NCI-H1436 treated with DMSO at 0.1 percent for 48 hours (cell line): ENCODE measurements at regions not wholly inside any gene's neighbourhood (a gene's known extent, or its start where the extent isn't known, plus 50 kb on each side); places are given as distances from the start of the nearest gene placed in this dataset.
"Not testable (repeated sequence)": the region's sequence is repeated elsewhere in the genome, so short reads cannot be mapped to it uniquely, and the experiment has no call there.

ENCODE experiments used
- DNase-seq: peaks from one replicate; lab custom pipeline; 2025; lab: John Stamatoyannopoulos, UW

DNA sequence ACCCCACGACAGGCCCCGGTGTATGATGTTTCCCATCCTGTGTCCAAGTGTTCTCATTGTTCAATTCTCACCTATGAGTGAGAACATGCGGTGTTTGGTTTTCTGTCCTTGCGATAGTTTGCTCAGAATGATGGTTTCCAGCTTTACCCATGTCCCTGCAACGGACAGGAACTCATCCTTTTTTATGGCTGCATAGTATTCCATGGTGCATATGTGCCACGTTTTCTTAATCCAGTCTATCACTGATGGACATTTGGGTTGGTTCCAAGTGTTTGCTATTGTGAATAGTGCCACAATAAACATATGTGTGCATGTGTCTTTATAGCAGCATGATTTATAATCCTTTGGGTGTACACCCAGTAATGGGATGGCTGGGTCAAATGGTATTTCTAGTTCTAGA lies 1218.4 kb upstream of the TMEM132C start:
- not testable (repeated sequence) for DNase-seq

DNA sequence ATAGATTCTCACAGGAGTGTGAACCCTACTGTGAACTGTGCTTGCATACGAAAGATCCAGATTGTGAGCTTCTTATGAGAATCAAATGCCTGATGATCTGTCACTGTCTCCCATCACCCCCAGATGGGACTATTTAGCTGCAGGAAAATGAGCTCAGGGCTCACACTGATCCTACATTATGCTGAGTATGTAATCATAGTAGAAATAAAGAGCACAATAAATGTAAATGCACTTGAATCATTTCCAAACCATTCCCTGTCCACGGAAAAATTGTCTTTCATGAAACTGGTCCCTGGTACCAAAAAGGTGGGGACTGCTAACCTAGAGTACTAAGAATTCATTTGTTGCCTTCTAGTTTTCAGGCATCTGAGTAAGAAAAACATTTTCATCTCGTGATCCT lies 1215.8 kb upstream of the TMEM132C start:
- no peak for DNase-seq

DNA sequence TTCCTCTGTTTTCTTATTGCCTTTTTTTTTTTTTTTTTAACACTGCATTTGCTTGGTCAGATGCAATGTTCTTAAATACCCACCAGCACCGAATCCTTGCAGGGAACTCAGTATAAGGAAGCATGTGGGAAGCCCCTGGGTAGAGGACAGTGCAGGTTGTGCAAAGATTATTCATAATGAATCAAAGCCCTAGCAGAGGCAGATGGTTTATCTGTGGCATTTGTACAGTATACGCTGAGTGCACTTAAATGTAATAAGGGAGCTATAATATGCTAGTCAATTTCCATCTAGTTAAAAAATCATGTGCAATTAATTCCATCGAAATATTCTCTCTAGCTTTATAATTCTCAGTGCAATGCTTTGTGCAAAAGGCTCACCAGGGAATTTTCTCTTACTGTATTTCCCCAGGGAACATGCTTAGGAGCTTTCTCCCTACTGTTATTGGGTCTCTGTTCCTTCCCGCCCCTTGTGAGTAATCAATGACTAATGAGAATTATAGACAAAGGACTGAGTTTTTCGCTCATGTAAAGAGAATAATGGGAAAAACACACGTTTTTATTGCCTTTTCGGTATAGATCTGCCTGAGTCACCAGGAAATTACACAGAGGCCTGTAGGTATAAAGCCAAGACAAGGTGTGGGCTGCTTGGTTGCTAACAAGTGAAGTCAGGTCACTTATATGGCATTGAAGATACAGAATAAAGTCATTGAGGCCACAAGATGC lies 1214.3 kb upstream of the TMEM132C start:
- DNase-seq = peak; percentile 57

DNA sequence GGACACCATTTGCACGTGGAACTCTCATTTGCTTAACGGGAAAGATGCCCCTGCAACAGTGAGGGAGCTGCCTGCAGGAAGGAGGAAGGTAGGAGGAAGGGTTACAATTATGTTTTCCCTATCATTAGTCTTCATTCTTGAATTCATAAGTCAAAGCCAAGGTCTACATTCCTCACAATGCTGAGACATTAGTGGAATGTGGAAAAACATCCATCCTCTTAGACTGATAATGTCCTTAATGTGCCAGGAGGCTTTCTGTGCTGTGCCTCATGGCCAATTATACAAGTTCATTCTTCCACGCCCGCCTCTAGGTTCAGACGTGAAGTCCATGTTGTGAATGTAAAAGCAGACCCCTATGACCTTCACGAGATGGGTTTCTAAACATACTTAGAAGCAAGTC lies 1212.4 kb upstream of the TMEM132C start:
- DNase-seq = no peak

- no peak for DNase-seq
These were observed 1206.6 kb upstream of the TMEM132C start for GRCh38 chr12:127060310-127060847.

- no peak for DNase-seq
These were observed 1206.0 kb upstream of the TMEM132C start for GRCh38 chr12:127060933-127061332.

GRCh38 chr12:127063339-127064072 lies 1203.5 kb upstream of the TMEM132C start:
- peak; percentile 48 for DNase-seq

DNA sequence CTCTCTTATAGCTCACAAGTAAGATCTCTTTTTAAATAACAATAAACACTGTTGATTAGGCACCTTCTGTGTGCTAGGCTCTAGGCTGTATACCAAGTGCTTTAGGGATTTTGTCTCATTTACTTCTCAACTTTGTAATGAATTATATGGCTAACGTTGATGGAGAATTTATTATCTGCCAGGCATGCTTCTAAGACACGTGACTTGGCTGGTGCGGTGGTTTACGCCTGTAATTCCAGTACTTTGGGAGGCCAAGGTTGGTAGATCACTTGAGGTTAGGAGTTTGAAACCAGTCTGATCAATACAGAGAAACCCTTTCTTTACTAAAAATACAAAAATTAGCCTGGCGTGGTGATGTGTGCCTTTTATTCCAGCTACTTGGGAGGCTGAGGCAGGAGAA lies 1202.8 kb upstream of the TMEM132C start:
- no peak for DNase-seq

GRCh38 chr12:127065595-127065994 lies 1201.4 kb upstream of the TMEM132C start:
- DNase-seq = no peak

DNA sequence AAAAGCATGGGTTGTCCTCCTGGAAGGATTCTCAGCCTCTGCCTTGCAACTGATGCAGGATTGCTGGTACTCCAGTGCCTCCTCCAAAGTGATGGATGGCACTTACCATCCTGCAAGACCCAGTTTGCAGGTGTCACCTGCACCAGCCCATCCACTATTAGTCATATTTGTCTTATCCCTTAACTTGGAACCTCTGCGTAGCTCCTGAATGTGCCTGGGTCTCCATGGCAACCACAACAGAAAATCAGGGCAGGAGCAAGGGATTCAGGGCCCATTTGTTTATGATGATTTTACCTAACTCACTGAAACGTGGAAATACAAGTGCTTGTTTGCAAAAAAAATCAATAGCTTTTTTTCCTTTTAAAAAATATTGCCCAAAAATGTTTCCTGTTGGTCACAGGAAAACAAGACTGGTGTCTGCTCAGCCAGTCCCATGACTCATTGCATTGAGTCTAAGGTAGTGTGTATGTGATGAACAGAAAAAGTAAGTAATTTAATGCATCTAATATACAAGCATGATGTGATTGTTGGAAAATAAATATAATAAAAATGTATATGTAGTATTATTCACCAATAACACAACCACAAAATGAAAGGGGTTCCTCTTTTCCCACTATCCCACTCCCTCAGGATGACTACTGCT lies 1196.3 kb upstream of the TMEM132C start:
- DNase-seq = no peak

DNA sequence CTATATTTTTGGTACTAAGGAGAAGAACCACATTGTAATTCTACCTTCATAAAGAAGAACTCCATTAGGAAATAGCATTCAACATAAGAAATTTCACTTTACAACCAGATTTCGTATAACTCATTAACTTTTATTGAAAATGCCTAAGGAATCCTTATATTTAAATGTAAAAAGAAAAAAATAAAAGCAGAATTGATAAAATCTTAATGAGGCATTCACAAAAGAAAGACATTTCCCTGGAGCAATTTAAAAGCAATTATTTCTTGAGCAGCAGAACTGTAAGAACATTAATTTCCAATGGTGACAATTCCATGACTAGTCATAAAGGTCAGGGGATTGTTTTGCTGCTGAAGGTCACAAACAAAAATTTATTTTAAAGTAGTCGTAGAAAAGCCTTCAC lies 1192.8 kb upstream of the TMEM132C start:
- no peak for DNase-seq

DNA sequence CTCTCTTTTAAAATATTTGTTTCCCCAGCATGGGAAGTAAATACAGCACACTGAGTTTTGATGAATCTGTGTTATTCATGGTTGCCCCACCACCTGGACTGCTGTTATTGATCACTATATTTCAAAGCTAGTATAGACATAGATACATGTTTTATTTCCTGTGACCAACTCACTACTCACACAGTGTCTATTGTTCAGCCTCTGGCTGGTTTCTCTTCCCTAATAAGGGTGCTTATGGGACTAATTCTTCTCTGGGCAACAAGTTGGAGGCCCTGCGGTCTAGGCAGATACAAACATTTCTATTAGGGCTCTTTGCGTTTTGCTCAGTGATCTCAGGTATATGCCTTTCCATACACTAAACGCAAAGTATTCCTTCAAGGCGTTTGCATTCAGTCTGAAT lies 1191.0 kb upstream of the TMEM132C start:
- no peak for DNase-seq

- DNase-seq = no peak
These were observed 1189.5 kb upstream of the TMEM132C start for GRCh38 chr12:127077262-127078045.

DNA sequence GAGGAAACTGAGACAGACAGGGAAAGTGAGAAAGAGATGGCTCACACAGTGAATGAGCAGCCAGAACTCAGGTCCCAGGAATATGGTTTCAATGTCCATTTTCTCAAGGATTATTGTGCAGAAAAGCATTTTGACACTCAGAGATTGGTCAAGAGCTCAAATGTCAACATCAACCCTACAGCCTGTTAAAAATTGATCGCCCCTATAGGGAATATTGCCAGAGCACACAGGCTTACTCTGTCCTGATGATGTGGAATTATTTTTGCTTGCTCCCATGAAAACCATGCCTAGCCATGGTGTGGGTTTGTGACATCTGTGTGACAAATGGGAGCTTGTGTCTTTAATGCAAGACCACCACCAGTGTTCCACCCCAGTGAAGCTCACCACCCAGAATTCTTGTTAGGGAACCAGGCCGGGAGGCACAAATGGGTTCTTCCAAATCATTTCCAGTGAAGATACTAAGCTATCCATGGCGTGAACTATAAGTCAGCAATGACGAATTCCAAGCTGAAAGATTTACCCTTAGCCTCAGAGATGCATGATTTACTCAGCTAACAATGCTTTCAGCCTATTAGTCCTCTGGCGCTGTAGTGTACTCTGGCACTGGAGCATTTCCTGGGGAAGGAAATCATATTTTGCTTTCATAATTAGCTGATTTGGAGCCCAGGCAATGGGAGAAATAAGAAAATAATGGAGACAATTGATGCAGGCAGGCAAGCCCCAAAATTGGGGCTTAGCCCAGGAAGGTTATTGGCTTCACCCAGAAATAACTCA lies 1188.2 kb upstream of the TMEM132C start:
- no peak for DNase-seq

DNA sequence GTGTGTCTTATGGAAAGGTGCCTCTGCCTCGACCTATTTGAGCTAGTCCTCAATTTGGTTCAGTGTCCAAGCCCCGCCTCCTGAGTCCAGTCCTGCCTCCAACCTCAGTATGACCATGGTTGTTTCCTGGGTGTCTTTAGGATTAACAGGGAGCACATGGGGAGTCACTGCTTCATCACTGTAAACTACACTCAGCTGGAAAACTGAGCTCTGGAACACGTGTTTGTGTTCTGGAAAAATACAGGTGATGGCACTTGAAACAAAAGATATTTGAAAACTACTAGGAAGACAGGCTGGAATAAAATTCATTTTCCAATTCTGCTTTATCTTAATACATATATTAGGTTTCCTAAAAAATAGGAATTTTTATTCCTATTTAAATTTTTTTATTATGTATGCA lies 1187.3 kb upstream of the TMEM132C start:
- no peak for DNase-seq

DNA sequence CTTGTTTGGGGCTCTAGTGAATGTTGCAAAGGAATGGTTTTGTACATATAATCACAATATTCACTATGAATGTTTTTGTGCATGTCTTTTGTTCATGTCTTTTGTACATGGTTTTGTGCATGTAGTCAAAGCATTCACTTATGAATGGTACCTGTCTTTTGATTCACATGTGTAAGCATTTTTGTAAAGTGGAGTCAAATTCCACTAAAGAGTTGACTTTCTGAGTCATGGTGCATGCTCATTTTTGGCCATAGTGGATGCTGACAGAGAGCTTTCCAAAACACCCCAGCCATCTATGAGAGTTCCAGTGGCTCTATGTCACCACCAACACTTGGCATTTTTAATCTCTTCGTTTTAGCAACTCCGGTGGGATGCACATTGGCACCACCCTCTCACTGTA lies 1185.9 kb upstream of the TMEM132C start:
- DNase-seq = no peak

GRCh38 chr12:127083008-127083949 lies 1183.7 kb upstream of the TMEM132C start:
- peak; percentile 71 for DNase-seq

DNA sequence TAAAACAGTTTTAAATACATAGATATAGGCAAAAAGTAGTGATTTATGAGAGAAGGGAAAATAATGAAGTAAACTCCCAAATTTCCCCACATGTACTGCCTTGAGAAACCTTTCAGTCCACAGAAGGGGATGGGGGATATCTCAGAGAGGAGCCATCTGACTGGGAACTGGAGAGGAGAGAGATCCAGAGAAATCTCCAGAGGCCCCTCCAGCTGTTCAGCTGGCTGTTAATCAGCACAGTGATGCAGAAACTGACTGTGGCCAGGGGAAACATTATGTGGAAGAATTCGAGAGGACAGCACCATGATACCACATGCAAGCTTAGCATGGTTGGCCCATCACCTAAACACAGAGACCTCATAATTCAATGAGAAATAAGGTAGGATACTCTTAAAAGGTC lies 1165.9 kb upstream of the TMEM132C start:
- no peak for DNase-seq

DNA sequence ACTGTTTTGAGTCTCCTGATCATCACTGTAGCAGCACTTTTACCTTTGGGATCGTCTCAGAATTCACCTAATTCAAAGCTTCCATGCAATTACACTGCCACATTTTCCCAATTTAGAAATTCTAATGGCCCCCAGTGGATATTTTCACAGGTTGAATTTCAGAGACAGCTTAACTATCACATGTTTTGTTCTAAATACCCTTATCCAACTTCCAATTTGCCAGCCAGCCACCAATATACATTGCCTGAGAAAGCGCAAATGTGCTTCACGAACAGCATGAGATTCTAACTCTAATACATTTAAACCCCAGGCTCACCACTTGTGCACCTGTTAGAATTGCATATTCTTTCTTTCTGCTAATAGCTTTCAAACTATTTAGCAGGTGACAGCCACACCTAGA lies 1160.9 kb upstream of the TMEM132C start:
- no peak for DNase-seq

DNA sequence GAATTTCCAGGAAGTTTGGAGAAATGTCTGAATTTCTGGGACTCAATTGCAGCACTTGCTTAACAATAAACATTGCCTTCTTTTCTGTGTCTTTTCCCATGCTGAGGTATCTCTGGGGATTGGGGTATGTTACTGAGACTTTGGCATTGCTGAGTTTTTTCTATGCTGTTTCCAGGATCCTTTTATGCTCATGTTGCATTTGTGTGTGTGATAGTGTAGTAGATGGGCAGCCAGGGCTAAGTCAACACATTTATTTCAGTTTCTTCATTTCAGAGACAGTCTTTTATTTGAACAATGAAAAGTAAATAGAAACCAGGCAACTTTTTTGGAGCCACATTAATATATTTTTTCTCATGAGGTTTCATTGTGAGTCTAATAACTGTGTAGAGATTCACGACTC lies 1160.3 kb upstream of the TMEM132C start:
- DNase-seq = no peak
